HL-60 (cell line): ENCODE measurements at regions not wholly inside any gene's neighbourhood (a gene's known extent, or its start where the extent isn't known, plus 50 kb on each side); places are given as distances from the start of the nearest gene placed in this dataset.

Source experiments
- TF ChIP-seq, protein P1 (sequence below): IDR thresholded peaks from one replicate; pipeline ENCODE4 v1.5.1; 2011; ENCODE audit warnings: low read length, control low read depth, inconsistent platforms; ENCODE audit not compliant: insufficient read depth
- TF ChIP-seq, protein P2 (sequence below): IDR thresholded peaks from 2 replicates; pipeline ENCODE4 v1.6.1; 2012; ENCODE audit warnings: low read depth; ENCODE audit not compliant: insufficient replicate concordance

DNA sequence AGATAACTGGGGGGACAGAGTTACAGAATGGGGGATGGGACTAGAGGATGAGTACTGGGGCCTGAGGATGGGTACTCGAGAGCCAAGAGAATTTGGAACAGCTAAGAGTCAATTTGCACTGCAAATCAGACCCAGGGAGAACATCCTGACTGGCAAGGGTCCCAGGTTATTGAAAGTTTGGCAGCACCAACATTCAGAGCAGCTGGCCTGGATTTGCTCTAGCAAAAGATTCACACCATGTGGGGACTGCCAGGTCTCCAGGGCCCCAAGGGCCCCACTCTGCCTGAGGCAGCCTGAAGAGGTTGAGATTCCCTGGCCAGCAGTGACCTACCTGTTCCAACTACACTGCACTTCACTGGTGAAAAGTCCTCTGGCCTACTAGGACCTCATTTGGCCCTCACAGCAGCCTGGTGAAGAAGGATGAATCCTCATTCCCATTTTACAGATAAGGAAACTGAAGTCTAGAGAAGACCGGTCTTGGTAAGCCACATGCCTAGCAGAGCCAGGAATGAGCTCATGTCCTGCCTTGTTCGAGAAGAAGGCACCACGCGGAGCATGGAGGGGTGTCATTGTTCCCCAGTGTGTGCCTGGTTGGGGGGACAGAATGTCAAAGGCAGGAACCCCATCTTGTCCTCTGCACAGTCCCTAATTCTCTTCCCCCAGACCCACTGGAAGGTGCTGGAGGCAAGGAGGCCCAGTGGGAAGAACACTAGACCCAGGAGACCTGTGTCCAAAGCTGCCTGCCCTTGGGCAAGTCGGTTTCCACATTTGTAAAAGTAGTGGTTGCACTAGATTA, 258.6 kb downstream of the TNS1 start:
- TF ChIP-seq, protein P1, sequence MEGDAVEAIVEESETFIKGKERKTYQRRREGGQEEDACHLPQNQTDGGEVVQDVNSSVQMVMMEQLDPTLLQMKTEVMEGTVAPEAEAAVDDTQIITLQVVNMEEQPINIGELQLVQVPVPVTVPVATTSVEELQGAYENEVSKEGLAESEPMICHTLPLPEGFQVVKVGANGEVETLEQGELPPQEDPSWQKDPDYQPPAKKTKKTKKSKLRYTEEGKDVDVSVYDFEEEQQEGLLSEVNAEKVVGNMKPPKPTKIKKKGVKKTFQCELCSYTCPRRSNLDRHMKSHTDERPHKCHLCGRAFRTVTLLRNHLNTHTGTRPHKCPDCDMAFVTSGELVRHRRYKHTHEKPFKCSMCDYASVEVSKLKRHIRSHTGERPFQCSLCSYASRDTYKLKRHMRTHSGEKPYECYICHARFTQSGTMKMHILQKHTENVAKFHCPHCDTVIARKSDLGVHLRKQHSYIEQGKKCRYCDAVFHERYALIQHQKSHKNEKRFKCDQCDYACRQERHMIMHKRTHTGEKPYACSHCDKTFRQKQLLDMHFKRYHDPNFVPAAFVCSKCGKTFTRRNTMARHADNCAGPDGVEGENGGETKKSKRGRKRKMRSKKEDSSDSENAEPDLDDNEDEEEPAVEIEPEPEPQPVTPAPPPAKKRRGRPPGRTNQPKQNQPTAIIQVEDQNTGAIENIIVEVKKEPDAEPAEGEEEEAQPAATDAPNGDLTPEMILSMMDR, result no peak
- TF ChIP-seq, protein P2, sequence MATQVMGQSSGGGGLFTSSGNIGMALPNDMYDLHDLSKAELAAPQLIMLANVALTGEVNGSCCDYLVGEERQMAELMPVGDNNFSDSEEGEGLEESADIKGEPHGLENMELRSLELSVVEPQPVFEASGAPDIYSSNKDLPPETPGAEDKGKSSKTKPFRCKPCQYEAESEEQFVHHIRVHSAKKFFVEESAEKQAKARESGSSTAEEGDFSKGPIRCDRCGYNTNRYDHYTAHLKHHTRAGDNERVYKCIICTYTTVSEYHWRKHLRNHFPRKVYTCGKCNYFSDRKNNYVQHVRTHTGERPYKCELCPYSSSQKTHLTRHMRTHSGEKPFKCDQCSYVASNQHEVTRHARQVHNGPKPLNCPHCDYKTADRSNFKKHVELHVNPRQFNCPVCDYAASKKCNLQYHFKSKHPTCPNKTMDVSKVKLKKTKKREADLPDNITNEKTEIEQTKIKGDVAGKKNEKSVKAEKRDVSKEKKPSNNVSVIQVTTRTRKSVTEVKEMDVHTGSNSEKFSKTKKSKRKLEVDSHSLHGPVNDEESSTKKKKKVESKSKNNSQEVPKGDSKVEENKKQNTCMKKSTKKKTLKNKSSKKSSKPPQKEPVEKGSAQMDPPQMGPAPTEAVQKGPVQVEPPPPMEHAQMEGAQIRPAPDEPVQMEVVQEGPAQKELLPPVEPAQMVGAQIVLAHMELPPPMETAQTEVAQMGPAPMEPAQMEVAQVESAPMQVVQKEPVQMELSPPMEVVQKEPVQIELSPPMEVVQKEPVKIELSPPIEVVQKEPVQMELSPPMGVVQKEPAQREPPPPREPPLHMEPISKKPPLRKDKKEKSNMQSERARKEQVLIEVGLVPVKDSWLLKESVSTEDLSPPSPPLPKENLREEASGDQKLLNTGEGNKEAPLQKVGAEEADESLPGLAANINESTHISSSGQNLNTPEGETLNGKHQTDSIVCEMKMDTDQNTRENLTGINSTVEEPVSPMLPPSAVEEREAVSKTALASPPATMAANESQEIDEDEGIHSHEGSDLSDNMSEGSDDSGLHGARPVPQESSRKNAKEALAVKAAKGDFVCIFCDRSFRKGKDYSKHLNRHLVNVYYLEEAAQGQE, result no peak
